GM21737 (cell line): ENCODE measurements at regions not wholly inside any gene's neighbourhood (a gene's known extent, or its start where the extent isn't known, plus 50 kb on each side); places are given as distances from the start of the nearest gene placed in this dataset.
"Not testable (repeated sequence)": the region's sequence is repeated elsewhere in the genome, so short reads cannot be mapped to it uniquely, and the experiment has no call there.

ENCODE experiments used
- ATAC-seq: cut with Tn5 transposase; IDR thresholded peaks from one replicate; pipeline ENCODE4 v1.9.1; 2021; ENCODE audit warnings: mild to moderate bottlenecking, moderate library complexity; ENCODE audit not compliant: unreplicated experiment

DNA sequence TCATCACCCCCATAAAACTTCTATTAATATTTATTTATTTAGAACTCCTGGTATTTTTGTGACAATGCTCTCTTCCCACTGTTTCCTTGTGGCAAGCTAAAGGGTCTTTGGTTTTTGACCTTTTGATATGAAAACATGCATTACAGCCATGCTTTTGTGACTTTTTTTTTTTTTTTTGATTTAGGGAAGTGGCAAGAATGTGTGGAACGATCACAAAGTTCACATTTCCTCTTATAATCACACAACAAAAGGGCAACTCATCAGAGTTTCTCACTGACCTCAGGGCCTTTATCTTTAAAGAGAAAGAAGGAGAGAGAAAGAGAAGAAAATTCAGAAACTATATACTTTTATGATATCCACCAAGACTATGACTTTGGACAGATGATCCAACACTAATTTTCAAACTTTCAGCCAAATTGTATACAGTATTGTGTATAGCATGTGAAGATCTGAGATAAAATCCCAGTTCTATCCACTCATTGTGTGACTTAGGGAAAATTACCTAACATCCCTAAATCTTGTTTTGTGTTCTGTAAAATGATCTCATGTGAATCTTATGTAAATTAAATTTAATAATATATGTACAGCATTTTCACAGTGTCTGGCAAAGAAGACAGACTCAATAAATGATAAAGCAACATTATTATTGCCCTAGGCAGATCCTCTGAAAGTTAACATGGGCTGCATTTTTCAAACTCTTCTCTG is 106.8 kb upstream of the MARCKS start:
- ATAC-seq, result no peak

DNA sequence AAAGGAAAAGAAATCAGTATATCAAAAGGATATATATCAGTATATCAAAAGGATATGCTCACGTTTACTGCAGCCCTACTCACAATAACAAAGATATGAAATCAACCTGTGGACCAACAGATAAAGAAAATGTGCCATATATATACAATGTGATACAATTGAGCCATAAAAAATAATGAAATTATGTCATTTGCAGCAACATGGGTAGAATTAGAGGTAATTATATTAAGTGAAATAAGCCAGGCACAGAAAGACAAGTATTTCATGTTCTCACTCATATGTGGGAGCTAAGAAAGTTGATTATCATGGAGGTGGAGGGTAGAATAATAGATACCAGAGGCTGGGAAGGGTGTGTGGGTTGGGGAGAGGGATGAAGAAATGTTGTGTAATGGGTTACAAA is 102.9 kb upstream of the MARCKS start:
- ATAC-seq, result no peak

DNA sequence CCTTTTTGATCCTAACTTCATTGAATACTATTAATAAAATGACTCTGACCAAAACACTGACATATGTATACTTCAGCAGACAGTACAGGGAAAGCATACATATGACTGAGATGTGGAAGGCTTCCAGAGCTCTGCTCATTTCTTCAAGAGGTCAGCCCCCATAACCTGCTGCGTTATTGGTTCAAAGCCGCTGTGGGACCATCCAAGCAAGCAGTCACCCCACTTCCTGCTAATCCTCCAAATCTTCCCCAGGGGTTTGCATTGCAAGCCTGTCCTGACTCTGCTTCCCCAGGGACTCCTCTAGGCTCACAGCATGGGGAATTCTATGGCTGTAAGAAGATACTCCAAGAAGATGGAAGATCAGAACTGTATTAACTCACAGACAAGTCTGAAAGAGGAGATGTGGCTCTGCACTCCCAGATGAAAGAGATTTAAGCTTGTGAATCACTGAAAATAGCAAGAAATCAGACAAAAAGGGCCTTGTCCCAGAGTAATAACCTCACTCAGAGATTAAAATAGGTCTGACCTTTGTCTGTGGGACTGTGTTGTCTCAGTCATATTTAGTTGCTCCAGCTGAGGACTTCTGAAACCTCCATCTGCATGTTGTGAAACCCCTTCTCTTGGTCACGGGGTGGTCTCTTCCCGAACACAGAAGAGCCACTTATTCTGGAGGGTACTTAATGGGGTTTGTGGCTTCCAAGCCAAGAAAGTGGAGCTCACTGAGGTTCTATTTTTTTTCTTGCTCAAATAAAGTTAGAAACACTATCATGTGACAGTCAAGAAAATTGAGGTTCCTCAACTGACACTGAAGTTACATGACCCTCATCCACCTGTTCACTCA is 101.5 kb upstream of the MARCKS start:
- peak; percentile 83 for ATAC-seq

DNA sequence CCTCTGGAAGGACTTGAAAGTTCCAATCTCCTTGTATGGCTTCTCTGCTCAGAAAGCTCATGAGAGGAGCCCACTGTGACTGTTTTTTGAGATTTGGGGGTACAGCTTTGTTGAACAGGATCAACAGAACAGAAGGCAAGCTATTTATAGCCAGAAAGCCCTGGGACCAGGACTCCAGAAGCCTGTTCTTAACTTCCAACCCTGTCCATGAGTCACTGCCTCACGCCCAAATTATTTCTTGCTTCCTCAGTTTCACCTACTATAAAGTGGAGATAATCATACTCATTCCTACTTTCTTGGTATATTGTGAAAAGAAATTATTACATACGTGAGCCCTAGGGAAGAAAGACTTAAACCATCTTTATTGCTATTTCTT is 100.9 kb upstream of the MARCKS start:
- ATAC-seq, result no peak

DNA sequence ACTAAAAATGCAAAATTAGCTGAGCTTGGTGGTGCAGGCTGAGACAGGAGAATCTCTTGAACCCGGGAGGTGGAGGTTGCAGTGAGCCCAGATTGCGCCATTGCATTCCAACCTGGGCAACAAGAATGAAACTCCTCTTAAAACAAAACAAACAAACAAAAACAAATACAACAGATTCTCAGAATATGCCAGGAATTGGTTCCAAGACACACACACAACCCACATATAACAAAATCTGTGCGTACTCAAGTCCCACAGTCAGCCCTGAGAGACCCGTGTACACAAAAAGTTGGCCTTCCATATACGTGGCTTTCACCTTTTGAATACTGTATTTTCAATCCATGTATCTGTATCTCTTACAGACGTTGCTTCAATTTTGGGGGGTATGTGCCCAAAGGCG is 98.9 kb upstream of the MARCKS start:
- no peak for ATAC-seq

DNA sequence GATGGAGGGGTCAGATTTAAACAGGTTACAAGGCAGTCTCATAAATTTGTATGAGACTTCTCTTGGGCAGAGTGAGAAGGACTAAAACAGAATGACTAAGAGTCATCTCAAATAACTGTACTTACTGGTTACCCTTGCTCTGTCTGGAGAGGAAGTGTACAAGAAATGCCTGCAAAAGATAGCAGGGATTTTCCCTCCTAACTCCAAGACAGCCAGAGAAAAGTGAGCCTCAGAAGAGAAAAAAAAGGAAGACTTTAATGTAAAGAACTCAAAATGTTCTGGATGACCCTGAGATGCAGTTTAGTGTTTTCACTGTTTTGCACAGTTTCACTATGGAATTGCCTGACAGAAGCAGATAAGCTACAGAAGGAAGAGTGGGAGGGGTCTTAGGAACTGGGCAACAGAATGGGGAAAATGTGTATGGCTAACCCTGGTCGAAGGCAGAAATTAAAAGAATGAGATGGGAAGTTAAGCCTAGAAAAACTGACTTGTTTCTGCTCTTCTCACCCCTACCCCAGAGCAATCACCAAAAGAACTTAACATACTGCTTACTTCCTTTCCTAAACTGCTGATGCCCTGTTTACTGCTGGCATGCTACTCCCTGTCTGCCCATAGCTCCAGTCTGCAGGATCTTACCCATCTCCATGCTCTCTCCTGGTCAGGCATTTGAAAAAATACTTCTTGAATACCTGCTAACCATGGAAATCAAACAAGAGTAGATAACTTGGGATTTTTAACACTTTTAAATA is 98.1 kb upstream of the MARCKS start:
- ATAC-seq, result no peak

DNA sequence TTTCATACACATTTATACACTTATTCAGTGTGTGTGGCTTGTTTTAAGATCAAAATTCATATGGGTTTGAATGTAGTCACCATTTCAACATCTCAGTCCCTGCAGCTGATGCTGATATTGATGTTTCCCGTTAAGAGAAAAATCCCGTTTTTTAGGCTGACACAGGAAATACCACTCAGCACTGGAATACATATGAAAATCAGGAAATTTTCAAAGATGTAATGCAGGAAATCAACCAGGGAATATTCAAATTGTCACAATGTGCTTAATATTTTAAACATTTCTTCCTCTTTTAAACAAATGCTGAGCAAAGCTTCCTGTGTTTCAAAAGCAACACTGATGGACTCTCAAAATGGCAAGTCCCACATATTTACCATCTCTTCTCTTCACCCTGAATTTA is 94.5 kb upstream of the MARCKS start:
- ATAC-seq, result no peak

DNA sequence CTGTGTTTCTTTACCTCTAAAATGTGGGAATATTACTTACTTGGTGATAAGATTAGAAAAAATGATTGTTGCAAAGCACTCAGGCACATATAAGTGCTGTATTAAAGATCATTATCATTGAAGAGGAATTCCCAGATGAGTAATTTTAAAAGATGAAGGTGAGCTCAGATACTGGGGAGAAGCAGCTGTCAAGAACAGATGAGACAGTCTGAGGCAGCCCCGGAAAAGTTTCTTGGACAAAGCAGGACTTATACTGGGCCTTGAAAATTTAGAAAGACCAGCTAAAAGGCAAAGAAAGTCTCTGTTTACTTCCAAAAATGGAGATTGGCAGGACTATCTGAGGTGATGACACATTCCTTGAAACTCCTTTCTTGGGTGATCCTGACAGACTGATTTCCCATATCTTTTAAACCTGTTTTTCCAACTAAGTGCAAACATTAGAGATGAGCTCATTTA is 93.8 kb upstream of the MARCKS start:
- ATAC-seq, result no peak

DNA sequence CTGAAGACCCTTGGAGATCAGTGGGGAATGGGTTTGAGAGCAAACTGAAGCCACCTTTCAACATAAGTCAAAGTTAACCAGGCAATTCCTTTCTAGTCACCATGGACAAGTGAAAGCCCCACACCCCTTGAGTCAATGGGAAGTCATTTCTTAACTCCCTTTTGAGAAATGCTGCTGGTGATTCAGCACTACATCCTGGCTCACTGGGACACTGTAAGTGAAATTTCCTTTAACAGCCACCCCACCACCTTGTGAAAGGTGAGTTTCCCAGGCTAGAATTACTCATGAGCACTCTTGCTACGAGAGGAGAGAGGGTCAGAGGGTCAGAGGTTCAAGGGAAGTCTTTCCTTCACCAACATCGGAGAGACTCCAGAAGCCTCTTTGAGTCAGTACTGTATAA is 93.3 kb upstream of the MARCKS start:
- peak; percentile 46 for ATAC-seq

DNA sequence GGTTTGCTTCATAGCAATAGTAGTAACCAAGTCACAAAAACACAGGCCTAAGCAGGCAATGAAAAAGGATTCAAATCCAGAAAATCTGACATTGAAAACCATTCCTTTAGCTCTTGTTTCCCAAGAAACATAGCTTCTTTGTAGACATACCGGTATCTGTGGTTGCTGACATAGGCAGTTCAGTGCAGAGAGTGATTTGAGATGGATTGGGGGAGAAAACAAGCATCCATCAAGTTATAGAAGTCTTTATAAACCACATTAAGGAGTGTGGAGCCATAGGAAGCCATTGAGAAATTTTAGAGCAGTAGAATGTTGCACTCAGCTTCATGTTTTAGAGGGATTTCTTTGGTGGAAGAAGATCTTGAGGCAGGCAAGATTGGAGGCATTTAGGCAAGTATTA is 91.2 kb upstream of the MARCKS start:
- ATAC-seq, result no peak

DNA sequence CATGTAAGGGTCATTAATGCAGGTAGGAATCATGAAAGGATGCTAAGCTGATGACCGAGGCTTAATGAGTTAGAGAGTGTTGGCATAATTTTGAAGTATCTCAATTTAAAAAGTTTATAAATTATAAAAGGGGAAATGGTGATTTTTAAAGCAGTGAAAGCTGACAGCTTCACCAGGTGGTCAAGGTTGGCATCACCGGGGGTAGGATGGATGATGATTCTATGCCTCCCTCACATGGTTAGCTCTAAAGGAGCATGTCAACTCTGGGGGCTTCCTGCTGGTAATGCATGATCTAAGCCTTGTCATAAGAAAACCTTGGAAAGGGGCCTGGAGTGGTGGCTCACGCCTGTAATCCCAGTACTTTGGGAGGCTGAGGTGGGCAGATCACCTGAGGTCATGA is 89.2 kb upstream of the MARCKS start:
- no peak for ATAC-seq

DNA sequence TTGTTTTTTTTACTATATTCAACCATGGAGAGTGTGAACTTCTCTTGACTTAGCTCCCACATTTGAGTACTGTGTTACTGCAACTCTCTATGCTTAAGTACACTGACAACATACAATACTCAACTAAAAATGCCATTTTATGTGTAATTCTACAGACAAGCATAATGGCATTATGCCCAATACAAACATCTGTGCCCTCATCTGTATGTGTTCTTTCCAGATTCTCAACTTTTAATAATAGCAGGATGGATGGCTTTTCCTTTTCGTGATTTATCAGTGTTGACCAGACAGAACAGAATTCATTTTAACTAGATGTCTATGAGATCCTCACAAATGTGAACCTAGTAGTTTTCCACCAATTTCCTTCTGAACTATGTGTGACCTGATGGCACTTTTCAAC is 84.2 kb upstream of the MARCKS start:
- no peak for ATAC-seq

DNA sequence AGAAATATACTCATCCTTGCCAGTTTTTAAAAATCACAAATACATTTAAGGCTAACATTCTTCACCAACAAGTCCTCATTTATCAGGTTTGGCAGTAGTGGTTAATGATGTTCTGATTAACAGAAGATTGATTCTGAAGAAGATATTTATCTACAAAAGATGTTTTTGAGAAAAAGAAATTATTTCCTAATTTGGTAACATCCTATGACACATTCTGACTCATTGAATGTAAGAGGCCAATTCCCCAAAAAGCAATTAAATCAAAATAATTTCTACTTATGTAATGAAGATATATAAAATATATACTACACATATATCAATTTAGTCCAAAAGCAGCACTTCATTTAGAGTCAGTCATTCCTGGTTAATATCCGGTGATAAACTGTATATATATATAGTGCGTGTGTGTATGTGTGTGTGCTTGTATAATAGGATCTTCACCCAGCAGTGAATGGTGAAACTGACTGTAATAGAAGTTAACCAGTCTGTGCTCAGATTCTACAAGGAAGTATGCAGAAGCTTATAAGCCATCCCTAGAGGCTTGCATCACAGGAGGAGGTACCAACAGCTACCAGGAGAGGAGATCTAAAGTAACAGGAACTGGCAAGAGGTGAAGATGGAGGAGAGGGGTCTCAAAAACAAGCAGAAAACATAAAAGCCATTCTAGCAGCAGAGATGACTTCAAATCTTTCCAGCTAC is 82.9 kb upstream of the MARCKS start:
- ATAC-seq, result no peak

DNA sequence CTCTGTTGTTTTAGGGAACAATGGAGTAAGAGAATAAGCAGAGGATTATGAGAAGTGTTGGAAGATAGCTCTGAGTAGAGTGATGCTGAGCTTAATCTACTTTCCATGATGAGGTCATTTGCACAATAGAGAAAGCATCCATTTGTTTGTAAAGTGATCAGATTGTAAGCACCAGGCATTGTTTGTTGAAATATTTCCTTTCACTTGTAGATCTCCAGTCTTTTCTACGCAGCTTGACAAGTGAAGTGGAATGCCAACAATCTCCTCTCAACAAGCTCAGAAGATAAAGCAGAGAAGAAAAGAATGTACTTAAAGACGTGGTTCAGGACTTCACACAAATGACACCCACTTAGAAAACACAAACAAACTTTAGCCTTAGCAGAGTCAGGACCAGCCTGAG is 80.1 kb upstream of the MARCKS start:
- ATAC-seq, result no peak

DNA sequence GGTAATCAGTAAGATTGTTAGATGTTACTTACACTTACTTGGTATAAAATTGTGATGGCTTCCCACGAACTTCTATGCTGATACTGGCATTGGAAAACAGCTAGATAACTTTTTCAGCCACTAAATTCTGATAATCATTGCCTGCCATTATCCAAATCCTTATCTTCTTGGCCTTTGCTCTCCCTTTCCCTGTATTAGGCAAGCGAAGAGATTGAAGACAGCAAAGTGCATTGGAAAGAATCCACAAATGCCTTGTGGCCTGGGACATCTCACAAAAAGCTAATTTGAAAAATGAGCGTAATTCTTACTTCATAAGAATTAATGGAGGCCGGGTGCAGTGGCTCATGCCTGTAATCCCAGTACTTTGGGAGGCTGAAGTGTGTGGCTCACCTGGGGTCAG is 79.5 kb upstream of the MARCKS start:
- no peak for ATAC-seq

DNA sequence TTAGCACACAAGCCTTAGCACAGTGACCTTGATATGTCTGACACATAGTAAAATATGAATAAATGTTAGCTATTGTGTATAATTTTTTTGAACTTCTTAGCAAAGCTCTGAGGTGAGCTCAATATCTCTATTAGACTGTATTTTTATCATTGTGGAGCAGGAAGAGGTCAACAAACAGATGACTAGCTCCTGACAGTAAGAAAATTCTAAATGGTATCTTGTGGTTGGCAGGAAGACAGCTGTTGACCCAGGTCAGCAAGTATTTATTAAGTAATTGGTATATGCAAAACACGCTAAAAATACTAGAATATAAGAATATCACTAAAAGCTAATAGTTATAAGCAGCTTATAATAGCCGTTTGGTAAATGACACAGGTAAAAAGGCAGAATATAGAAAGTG is 77.5 kb upstream of the MARCKS start:
- no peak for ATAC-seq

DNA sequence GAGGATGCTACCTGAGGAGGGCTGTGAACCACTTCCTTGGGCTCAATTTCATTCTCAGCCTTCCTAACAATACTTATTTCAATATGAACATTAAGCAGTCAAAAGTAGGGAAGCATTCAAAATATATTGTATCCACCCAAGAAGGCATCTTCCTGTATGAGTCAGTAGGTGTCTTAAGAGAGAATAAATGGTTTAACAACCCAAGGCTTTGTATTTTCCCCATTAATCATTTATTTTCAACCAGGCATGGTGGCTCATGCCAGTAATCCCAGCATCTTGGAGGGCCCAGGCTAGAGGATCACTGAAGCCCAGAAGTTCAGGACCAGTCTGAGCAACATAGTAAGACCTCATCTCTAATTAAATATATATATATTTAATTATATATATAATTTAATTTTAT is 74.5 kb upstream of the MARCKS start:
- no peak for ATAC-seq

DNA sequence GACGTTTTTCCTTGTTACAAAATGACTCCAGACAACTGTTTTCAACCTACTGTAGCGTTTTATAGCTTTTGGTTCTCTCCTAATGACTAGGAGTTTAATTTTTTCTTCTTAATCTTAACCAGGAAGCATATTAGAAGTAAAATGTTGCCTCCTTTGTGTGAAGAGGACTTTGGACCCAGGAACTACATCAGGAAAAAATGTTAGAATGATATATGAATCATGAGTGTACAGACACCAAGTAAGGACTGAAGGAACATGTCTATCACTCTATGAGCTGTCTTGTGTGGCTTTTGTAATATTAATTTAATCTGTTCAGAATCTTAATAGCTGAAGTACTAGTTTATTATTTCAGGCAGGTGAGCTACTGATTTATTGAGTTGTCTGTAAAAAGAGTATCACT is 71.0 kb upstream of the MARCKS start:
- ATAC-seq, result no peak

DNA sequence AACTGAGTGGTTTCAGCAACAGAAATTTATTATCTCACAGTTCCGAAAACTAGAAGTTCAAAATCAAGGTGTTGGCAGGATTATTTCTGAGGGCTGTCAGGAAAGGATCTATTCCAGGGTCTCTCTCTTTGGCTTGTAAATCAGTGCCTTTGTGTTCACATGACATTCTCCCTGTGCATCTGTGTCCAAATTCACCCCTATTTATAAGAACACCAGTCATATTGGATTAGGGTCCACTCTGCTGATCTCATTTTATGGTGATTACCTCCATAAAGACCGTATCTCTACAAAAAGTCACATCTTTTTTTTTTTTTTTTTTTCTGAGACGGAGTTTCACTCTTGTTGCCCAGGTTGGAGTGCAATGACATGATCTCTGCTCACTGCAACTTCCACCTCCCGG is 68.6 kb upstream of the MARCKS start:
- ATAC-seq, result no peak

DNA sequence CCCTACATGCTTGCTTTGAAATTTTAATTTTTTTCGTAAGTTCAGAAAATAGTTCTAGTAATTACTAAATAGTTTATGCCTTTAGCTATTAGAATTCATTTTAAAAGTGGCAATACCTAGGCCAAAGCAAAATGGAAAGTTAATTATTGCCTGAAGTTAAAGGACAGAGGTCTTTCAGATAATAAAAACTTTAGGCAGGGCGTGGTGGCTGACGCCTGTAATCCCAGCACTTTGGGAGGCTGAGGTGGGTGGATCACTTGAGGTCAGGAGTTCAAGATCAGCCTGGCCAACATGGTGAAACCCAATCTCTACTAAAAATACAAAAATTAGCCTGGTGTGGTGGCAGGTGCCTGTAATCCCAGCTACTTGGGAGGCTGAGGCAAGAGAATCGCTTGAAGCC is 65.9 kb upstream of the MARCKS start:
- not testable (repeated sequence) for ATAC-seq

DNA sequence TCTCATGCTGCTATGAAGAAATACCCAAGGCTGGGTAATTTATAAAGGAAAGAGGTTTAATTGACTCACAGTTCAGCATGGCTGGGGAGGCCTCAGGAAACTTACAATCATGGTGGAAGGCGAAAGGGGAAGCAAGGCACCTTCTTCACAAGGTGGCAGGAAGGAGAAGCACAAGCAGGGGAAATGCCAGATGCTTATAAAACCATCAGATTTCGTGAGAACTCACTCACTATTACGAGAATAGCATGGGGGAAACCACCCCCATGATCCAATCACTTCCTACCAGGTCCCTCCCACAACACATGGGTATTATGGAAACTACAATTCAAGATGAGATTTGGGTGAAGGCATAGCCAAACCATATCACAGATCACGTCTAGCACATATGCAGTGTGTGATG is 61.8 kb upstream of the MARCKS start:
- not testable (repeated sequence) for ATAC-seq
